Cardiac fibroblast (primary cell): ENCODE measurements at regions not wholly inside any gene's neighbourhood (a gene's known extent, or its start where the extent isn't known, plus 50 kb on each side); places are given as distances from the start of the nearest gene placed in this dataset.
A peak's percentile ranks its signal among the peaks of the same experiment; 100 is the strongest.

ENCODE experiments used
- DNase-seq, 2 donors: peaks; one replicate each; pipeline versions ENCODE4 v3.0.0 to v3.0.0-alpha.2; 2010; ENCODE audit warnings: low read depth in 2 of 2
- H3K4me3 ChIP-seq, 2 donors: replicated peaks in 1 of 2; 1 replicate in 1 of 2; 2 replicates in 1 of 2; pipeline ENCODE4 v1.5.1; 2011; ENCODE audit warnings: low read depth in 2 of 2, low read length in 2 of 2, mild to moderate bottlenecking in 2 of 2, moderate library complexity in 1 of 2
- TF ChIP-seq, protein P1 (sequence below): IDR thresholded peaks from one replicate; pipeline ENCODE4 v1.5.1; 2011; ENCODE audit warnings: low read depth, mild to moderate bottlenecking, low read length, inconsistent platforms

DNA sequence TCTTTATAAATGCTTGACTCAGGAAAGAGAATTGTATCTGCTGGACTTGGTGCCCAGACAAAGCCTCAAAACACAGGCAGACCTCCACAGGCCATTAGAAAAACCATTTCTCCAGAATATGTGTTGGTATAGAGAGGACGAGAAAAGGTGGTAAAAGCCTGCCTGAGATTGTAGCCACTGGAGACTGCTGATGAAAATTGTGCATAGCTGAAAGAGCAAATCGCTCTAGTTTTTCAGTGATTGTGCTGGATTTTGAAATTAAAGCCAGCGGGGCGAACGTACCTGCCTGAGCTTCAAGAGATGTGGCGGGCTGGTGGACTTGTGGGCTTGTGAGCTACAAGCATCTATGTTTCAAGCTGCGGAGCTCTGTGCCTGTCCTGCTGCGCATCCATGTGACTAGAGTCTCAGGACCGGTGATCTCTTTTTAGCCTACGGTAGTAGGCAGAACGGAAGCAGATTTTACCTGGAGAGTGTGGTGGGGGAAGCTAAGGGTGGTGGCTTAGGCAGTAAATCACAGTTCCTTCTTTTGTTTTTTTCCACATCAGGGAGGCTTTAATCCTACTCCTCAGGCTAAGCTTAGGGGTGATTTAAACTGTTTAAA lies 193.6 kb downstream of the SREK1 start:
- DNase-seq = no peak
- TF ChIP-seq, protein P1, sequence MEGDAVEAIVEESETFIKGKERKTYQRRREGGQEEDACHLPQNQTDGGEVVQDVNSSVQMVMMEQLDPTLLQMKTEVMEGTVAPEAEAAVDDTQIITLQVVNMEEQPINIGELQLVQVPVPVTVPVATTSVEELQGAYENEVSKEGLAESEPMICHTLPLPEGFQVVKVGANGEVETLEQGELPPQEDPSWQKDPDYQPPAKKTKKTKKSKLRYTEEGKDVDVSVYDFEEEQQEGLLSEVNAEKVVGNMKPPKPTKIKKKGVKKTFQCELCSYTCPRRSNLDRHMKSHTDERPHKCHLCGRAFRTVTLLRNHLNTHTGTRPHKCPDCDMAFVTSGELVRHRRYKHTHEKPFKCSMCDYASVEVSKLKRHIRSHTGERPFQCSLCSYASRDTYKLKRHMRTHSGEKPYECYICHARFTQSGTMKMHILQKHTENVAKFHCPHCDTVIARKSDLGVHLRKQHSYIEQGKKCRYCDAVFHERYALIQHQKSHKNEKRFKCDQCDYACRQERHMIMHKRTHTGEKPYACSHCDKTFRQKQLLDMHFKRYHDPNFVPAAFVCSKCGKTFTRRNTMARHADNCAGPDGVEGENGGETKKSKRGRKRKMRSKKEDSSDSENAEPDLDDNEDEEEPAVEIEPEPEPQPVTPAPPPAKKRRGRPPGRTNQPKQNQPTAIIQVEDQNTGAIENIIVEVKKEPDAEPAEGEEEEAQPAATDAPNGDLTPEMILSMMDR = no peak
- no peak overlapping the region for H3K4me3 ChIP-seq

DNA sequence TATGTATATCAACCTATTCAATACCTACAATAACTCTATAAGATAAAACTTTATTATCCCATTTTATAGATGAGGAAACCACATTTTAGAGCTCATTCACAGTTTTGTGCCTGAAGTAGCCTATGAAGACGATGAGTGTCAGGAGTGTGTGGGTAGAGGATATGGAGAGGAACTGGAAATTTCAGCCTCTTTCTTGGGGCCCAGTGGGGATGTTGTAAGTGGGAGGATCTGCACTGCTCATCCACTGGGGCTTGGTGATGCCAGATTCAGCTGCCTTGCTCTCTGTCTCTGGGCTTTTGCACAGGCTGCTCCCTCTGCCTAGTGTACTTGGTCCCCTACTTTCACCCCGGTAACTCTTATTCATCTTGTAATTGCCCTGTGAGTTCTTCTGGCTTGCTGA lies 194.7 kb downstream of the SREK1 start:
- no peak overlapping the region for H3K4me3 ChIP-seq
- TF ChIP-seq, protein P1 = no peak
- no peak for DNase-seq

DNA sequence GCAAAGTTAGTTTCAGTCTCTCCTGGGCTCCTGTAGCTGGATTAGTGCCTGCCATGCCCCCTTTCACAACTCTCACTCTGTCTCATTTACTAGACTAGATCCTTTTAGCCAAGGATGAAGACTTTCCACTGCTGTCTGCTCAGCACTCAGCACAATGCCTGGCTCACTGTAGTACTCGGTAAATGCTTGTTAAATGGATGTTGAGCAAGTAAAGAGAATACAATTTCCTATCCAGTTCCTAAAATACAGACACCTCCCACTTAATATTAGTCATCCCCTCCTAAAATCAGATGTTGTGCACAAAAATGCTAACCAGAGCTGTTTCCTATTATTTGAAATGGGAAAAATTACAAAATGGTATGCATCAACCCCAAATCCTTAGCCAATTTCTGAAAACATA lies 195.8 kb downstream of the SREK1 start:
- DNase-seq = peak; percentile 7 to 39
- TF ChIP-seq, protein P1 = no peak
- no peak overlapping the region for H3K4me3 ChIP-seq

DNA sequence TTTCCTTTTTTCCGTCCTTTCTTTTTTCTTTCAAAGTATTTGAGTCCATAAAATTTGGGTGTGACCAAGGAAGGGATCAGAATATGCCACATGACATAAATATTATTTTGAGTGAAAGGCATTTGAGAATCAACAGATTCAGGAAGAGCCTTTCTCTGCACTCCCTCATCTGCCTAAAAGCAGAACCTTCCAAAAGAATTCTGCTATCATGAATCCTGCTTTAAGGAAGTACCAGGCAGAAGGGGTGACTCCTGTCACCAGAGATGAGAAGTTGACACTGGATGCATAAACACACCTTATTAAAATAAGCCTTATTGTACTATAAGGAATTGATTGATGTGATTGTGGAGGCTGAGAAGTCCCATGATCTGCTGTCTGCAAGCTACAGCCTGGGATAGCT lies 196.7 kb downstream of the SREK1 start:
- no peak for DNase-seq
- no peak overlapping the region for H3K4me3 ChIP-seq
- TF ChIP-seq, protein P1 = no peak

DNA sequence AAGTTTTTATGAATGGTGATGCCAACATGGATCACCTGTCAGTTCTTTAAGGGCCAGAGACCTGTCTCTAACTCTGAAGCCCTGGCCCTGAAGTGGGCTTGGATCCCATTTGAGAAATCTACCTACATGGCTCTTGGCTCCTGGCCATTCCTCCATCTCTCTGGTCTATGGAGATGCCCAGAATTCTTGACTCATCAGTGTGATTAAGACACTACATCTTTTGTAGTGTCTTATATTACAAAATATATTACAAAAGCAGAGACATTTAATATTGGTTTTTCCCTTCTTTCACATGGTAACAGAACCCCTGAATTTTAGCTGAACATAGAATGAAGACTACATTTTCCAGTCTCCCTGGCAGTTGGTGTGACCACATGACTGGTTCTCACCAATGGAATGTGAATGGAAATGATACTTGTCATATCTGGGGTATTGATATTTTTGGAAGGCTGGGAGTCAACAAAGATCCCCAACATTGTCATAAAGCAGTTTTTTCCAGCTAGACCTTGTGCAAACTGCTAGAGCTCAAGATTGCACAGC lies 198.3 kb downstream of the SREK1 start:
- no peak overlapping the region for H3K4me3 ChIP-seq
- TF ChIP-seq, protein P1 = no peak
- DNase-seq = no peak

GRCh38 chr5:66343370-66344071 lies 199.4 kb downstream of the SREK1 start:
- no peak overlapping the region for H3K4me3 ChIP-seq
- TF ChIP-seq, protein P1 = no peak
- no peak for DNase-seq
